Breast epithelium (tissue), 4 donors: ENCODE measurements at regions not wholly inside any gene's neighbourhood (a gene's known extent, or its start where the extent isn't known, plus 50 kb on each side); places are given as distances from the start of the nearest gene placed in this dataset.

Experiments
- DNase-seq, 2 donors: peaks; one replicate each; pipeline ENCODE4 v3.0.0-alpha.2; 2019; ENCODE audit warnings: low spot score in 2 of 2
- H3K27ac ChIP-seq, 2 donors: fragments of 200-600 bp; sonication (generic) in 1 of 2; one replicate each; pipeline ENCODE4 v1.5.1; 2016 to 2019; ENCODE audit warnings: mild to moderate bottlenecking in 1 of 2
- H3K27me3 ChIP-seq, 2 donors: fragments of 200-600 bp; sonication (generic) in 1 of 2; one replicate each; pipeline versions ENCODE4 v1.5.1 to v1.6.0; 2017 to 2019; ENCODE audit warnings: control low read depth in 1 of 2, mild to moderate bottlenecking in 1 of 2
- H3K36me3 ChIP-seq: fragments of 200-600 bp; one replicate; pipeline ENCODE4 v1.5.1; 2019
- H3K4me1 ChIP-seq, 2 donors: fragments of 200-600 bp; sonication (generic); one replicate each; pipeline ENCODE4 v1.5.1; 2016 to 2019; ENCODE audit warnings: control low read depth in 1 of 2
- H3K4me3 ChIP-seq, 3 donors: fragments of 200-600 bp; sonication (generic); 1 replicate in 2 of 3; 2 replicates in 1 of 3; pipeline ENCODE4 v1.5.1; 2016 to 2019; ENCODE audit warnings: mild to moderate bottlenecking in 3 of 3, moderate library complexity in 2 of 3
- H3K9me3 ChIP-seq, 2 donors: fragments of 200-600 bp; sonication (generic) in 1 of 2; one replicate each; pipeline ENCODE4 v1.5.1; 2016 to 2019; ENCODE audit warnings: control low read depth in 1 of 2
- POLR2A ChIP-seq: fragments of 450-650 bp; IDR thresholded peaks from one replicate; pipeline ENCODE4 v1.6.1; 2016; ENCODE audit warnings: antibody characterized with exemption, mild to moderate bottlenecking, moderate library complexity
- POLR2AphosphoS5 ChIP-seq, 3 donors: sonication (generic); formaldehyde crosslinking; IDR thresholded peaks; one replicate each; pipeline ENCODE4 v1.6.1; 2017; ENCODE audit warnings: antibody characterized with exemption in 3 of 3
- intact Hi-C: fragments of 100-400 bp; cut with DNase I; formaldehyde crosslinking; loops from one replicate; pipeline ENCODE4 v1.15.1; 2023; ENCODE audit warnings: low total_unique reads
- TF ChIP-seq, protein P1 (sequence below), 3 donors: fragments of 450-650 bp; IDR thresholded peaks; one replicate each; pipeline ENCODE4 v1.5.1; 2016 to 2017; ENCODE audit warnings: antibody characterized with exemption in 3 of 3, mild to moderate bottlenecking in 3 of 3, moderate library complexity in 3 of 3

DNA sequence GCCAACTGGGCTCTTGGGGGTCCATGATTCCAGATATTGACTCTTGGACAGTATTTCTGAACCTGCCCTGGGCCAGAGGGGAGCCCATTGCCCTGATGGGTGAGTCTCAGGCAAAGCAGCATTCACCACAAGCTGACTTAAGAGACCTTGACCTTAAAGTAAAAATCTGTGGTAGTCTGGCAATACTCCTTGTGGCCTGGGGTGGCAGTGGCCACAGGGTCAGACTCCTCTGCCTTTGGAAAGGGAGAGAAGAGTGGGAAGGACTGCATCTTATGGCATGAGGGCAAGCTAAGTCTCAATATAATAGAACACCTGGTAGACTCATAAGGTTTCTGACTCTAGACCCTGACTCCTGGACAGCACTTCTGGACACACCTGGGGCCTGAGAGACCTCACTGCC lies 340.3 kb upstream of the MAD2L1 start:
- intact Hi-C loops = no loop called here
- TF ChIP-seq POLR2AphosphoS5 (IDR thresholded peaks at IDR 0.05) = no peak
- no peak overlapping the region for H3K27ac ChIP-seq
- no peaks in the 10 kb centered on the region for H3K4me1 ChIP-seq
- H3K36me3 ChIP-seq = peaks cover 3% of the 10 kb centered on the region
- H3K27me3 ChIP-seq = no peaks in the 10 kb centered on the region
- no peak for DNase-seq
- no peak overlapping the region for H3K4me3 ChIP-seq
- peaks cover 0 to 28% of the 10 kb centered on the region in 2 donors for H3K9me3 ChIP-seq

DNA sequence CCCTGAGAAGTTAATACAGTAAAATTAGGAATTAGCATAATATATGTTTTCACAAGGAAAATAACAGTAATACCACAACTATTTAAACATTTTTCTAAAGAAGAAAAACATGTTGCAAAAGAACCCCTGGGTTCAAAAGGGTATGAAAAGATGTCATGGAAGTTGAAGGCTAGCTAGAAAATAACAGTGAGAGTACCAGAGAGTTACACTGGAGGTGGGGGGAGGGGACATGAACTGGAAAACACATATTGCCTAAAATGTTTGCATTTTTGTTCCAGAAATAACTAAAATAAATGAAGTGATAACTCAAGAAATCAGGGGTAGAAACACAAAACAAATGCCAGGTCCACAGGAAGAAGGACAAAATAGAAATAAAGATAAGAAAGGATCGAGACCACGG lies 336.6 kb upstream of the MAD2L1 start:
- Histone ChIP-seq H3K4me3 (no peak overlapping the region), H3K27ac (no peak overlapping the region), H3K4me1 (no peaks in the 10 kb centered on the region), H3K27me3 (no peaks in the 10 kb centered on the region), H3K36me3 (no peaks in the 10 kb centered on the region), H3K9me3 (peaks cover 0 to under 1% of the 10 kb centered on the region in 2 donors)
- TF ChIP-seq POLR2A (no peak), POLR2AphosphoS5 (IDR thresholded peaks at IDR 0.05) (no peak)
- TF ChIP-seq, protein P1, sequence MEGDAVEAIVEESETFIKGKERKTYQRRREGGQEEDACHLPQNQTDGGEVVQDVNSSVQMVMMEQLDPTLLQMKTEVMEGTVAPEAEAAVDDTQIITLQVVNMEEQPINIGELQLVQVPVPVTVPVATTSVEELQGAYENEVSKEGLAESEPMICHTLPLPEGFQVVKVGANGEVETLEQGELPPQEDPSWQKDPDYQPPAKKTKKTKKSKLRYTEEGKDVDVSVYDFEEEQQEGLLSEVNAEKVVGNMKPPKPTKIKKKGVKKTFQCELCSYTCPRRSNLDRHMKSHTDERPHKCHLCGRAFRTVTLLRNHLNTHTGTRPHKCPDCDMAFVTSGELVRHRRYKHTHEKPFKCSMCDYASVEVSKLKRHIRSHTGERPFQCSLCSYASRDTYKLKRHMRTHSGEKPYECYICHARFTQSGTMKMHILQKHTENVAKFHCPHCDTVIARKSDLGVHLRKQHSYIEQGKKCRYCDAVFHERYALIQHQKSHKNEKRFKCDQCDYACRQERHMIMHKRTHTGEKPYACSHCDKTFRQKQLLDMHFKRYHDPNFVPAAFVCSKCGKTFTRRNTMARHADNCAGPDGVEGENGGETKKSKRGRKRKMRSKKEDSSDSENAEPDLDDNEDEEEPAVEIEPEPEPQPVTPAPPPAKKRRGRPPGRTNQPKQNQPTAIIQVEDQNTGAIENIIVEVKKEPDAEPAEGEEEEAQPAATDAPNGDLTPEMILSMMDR (IDR thresholded peaks at IDR 0.05) = no peak
- no peak for DNase-seq
- intact Hi-C loops = no loop called here

DNA sequence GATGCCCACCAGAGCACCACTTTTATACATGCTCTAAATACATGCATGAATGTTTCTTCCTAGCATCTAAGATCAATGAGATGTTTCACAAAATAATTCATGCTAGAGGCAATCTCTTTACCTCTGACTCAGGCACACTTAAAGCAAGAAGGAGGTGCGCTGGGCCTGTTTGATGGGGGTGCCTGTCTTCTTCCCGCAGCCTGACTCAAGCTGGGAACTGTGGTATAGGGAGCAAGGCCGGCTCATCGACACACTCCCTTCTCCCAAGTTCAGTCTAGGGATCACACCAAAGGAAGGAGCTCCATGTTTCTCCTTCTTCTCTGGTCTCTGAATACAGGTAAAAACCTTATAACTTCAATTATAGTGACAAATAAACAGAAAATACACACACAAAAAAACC lies 333.8 kb upstream of the MAD2L1 start:
- DNase-seq = no peak
- Histone ChIP-seq H3K27me3 (no peaks in the 10 kb centered on the region), H3K4me3 (no peak overlapping the region), H3K9me3 (no peaks in the 10 kb centered on the region), H3K27ac (no peak overlapping the region), H3K36me3 (no peaks in the 10 kb centered on the region), H3K4me1 (no peaks in the 10 kb centered on the region)
- intact Hi-C loops = no loop called here
- TF ChIP-seq POLR2A = no peak
- TF ChIP-seq, protein P1 (IDR thresholded peaks at IDR 0.05) = no peak
- no peak for TF ChIP-seq POLR2AphosphoS5 (IDR thresholded peaks at IDR 0.05)

DNA sequence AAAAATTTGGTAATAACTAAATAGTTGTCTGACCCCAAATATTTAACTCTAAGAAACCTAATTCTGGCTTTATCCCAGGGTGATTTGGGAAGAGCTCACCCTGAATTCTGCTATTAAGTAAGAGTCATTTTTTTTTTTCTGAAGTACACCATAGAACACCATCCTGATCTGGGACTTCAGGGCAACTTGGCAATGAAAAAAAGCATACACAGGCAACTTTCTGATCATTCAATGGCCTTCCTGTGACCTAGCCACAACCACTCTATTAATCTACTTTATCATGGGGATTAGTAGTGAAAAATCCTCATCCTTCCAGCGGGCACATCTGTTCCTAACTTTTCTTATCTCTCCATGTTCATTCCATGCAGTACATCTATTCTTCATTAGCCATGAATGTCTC lies 333.2 kb upstream of the MAD2L1 start:
- intact Hi-C loops = no loop called here

DNA sequence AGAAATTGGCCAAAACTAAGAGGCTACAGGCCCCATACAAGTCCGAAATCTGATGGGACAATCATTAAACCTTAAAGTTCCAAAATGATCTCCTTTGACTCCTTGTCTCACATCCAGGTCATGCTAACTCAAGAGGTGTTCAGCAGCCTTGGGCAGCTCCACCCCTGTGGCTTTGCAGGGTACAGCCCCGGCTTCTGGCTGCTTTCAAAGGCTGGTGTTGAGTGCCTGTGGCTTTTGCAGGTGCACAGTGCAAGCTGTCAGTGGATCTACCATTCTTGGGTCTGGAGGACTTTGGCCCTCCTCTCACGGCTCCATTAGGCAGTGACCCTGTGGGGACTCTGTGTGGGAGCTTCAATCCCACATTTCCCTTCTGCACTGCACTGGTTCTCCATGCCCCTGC lies 329.1 kb upstream of the MAD2L1 start:
- H3K4me3 ChIP-seq = no peak overlapping the region
- H3K36me3 ChIP-seq = no peaks in the 10 kb centered on the region
- no peak overlapping the region for H3K27ac ChIP-seq
- DNase-seq = no peak
- no peaks in the 10 kb centered on the region for H3K27me3 ChIP-seq
- intact Hi-C loops = no loop called here
- no peaks in the 10 kb centered on the region for H3K4me1 ChIP-seq
- no peaks in the 10 kb centered on the region for H3K9me3 ChIP-seq
- no peak for TF ChIP-seq POLR2AphosphoS5 (IDR thresholded peaks at IDR 0.05)
- TF ChIP-seq, protein P1 (IDR thresholded peaks at IDR 0.05) = no peak
- TF ChIP-seq POLR2A = no peak

More for the DNA sequence above, 333.2 kb upstream of the MAD2L1 start:
- no peak for DNase-seq
- Histone ChIP-seq H3K27ac (no peak overlapping the region), H3K4me3 (no peak overlapping the region), H3K36me3 (no peaks in the 10 kb centered on the region), H3K27me3 (no peaks in the 10 kb centered on the region), H3K9me3 (no peaks in the 10 kb centered on the region), H3K4me1 (no peaks in the 10 kb centered on the region)
- TF ChIP-seq POLR2AphosphoS5 (IDR thresholded peaks at IDR 0.05) (no peak), POLR2A (no peak)
- TF ChIP-seq, protein P1 (IDR thresholded peaks at IDR 0.05) = no peak

DNA sequence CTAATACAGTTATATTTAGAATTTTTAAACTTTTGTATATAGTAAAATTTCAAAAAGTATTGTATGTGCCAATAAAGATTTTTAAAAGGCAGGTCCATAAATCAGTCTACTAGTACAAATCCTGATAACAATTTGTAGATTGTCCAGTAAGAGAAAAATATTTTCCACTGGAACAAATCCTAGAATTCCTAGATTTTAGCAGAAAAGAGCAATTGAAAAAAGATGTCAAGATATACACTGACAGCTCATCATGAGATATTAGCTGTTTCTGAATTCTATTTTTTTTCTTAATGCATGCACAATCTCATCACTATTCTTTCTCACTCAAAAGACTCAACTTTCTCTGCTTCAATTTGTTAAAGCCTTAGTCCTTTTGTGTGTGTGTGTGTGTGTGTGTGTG lies 289.2 kb upstream of the MAD2L1 start:
- Histone ChIP-seq H3K4me3 (no peak overlapping the region), H3K27me3 (no peaks in the 10 kb centered on the region), H3K27ac (no peak overlapping the region), H3K9me3 (no peaks in the 10 kb centered on the region), H3K36me3 (no peaks in the 10 kb centered on the region), H3K4me1 (no peaks in the 10 kb centered on the region)
- no peak for DNase-seq
- TF ChIP-seq, protein P1 (IDR thresholded peaks at IDR 0.05) = no peak
- TF ChIP-seq POLR2AphosphoS5 (IDR thresholded peaks at IDR 0.05) (no peak), POLR2A (no peak)
- intact Hi-C loops = no loop called here
